GM19397 (cell line): ENCODE measurements at regions not wholly inside any gene's neighbourhood (a gene's known extent, or its start where the extent isn't known, plus 50 kb on each side); places are given as distances from the start of the nearest gene placed in this dataset.
"Not testable (repeated sequence)": the region's sequence is repeated elsewhere in the genome, so short reads cannot be mapped to it uniquely, and the experiment has no call there.

ENCODE experiments used
- ATAC-seq: cut with Tn5 transposase; IDR thresholded peaks from one replicate; pipeline ENCODE4 v1.9.1; 2021; ENCODE audit warnings: mild to moderate bottlenecking, moderate library complexity; ENCODE audit not compliant: unreplicated experiment

DNA sequence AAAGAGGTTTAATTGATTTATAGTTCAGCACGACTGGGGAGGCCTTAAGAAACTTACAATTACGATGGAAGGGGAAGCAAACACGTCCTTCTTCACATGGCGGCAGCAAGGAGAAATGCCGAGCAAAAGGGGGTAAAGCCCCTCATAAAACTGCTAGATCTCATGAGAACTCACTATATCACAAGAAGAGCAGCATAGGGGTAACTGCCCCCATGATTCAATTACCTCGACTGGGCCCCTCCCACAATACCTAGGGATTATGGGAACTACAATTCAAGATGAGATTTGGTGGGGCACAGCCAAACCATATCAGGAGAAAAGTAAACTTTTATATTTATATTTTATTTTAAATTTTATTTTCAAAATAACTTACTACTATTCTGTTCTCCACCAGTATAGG is 272.0 kb downstream of the MYCN start:
- ATAC-seq, result no peak

DNA sequence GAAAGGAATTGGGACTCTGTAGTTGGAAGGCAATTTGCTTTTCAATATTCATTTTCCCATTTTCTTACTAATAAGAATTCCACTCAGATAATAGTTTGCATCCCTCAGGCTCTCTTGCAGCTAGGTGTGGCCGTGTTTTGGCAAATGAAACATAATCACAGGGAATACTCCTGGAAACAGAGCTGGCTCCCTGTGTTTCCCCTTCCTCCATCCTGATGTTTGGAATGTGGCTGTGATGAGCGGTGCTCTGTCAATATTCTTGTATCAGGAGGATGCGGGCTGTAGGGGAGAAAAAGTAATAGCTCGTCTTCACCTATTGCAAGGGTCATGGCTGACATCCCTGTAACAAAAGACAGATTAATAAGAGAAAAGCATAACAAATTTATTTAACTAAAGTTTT is 271.0 kb downstream of the MYCN start:
- no peak for ATAC-seq

DNA sequence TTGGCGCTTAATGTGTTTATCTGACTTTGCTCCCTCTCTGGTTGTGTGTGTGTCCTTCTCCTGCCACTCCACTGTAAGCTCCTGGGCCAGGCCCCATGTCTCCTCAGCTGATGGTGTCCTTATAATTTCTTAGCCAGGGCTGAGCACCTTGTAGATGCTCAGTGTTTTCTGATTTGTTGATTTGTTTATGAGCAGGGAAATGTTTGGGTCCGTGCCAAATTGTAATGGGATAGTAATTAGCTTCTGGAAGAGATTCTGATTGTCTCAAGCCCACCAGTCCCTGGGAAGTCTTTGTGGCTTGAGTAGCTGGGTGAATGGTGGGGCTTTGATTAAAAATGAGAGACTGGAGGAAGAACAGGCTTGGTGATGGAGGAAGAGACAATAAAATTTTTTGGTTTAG is 270.5 kb downstream of the MYCN start:
- ATAC-seq, result no peak

DNA sequence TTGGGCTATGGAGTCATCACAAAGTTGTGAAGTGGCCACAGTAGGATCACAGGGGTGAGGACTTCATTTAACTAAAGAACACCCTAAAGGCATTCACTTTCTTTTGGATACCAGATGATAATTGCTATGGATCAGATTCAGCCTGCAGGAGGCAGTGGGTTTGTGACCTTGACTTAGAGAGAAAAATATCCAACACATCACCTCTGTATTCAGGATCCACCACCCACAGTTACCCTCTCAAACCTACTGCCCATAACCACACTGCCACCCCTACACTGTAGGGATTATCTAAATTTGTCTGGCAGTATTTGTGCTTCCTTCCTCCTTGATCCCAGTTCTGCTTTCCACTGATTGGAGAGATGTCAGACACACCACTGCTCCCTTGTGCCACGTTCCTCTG is 269.4 kb downstream of the MYCN start:
- no peak for ATAC-seq

DNA sequence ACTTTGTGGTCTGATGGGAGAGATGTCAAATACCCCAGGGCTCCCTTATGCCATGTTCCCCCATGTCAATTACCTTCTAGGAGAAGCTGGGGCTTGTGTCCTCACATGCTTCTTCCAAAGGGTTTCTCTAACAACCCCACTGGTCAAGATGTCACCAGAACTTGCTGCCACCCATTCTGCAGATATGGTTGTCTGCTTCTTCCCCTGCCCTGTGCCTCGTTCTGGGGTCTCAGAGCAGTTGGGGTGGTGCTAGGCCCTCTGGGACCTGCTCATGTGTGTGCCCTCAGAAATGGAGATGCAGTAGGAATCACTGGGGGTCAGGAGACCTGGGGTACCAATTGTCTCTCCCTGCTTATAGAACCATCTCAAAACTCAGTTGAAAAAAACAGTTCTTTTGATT is 268.6 kb downstream of the MYCN start:
- ATAC-seq, result no peak

DNA sequence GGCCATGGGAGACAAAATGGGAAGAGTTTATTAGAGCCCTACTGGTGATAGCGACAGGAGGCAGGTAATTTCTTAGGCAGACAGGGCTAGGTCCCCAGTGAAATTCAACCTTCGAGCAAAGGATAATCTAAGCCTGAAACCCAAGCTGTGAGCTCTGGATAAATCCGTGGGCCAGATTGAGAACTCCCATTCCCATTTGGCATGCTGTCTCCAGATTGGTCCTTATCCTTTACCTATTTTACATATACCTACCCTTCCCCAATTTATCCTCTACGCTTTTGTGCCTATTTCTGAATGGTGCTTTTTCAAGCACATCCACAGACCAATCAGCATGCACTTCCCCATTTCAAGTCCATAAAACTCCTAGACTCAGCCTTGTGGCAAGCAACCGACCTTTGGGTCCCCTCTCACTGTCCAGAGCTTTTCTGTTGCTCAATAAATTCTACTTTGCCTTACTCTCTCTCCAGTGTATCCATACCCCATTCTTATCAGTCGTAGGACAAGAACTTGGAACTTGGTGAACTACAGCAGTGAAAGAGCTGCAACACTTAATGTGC is 268.0 kb downstream of the MYCN start:
- ATAC-seq, result no peak

DNA sequence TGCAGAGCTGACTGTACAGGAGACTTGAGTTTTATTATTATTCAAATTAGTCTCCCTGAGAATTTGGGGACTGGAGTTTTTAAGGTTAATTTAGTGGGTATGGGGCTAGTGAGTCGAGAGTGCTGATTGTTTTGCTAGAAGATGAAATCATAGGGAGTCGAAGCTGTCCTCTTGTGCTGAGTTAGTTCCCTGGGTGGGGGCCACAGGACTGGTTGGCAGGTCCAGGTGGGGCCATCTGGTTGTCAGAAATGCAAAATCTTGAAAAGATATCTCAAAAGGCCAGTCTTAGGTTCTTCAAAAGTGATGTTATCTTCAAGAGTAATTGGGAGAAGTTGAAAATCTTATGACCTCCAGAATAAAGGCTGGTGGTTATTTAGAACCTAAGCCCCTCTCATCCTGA is 267.3 kb downstream of the MYCN start:
- ATAC-seq, result no peak

DNA sequence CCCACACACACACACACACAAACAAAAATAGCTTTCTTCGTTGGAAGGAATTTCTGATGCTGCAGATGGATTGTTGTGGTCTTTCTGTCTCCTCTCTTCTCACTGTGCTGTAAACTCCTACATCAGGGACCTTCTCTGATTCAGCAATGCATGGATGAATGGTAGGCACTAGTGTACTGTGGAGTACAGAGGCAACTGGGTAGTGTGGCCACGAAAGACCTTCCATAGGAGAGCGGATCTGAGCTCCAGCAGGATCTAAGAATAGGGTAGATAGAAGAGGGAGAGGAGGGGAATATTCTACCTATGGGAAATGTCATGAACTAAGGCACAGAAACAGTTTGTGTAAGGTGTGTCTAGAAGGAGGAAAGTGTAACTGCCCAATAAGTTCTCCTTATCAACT is 266.8 kb downstream of the MYCN start:
- no peak for ATAC-seq

DNA sequence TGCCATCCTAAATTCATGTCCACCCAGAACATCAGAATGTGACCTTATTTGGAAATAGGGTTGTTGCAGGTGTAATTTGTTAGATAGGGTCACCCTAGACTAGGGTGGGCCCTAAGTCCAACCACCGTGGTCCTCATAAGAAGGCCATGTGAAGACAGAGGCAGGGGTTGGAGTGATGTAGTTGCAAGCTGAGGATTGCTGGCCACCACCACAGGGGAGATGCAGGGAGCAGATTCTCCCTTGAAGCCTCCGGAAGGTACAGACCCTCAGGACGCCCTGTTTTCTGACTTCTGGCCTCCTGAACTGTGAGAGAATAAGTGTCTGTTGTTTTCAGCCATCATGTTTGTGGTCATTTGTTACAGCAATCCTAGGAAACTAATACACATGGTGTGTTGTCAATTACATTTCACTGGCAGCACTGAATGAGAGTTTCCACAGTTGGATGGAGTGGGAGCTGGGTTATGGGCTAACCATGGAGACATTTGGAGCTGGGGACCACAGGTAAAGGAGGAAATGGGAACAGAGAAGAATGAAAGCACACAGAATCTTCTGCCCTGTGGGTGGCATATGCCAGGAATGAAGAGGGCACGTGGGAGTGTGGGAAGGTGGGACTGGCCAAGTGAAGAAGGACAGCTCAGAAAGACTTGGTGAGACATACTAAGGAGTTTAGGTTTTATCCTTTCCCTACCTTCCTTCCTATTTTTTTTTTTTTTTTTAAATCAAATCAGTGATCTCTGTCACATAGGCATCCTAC is 266.0 kb downstream of the MYCN start:
- no peak for ATAC-seq

DNA sequence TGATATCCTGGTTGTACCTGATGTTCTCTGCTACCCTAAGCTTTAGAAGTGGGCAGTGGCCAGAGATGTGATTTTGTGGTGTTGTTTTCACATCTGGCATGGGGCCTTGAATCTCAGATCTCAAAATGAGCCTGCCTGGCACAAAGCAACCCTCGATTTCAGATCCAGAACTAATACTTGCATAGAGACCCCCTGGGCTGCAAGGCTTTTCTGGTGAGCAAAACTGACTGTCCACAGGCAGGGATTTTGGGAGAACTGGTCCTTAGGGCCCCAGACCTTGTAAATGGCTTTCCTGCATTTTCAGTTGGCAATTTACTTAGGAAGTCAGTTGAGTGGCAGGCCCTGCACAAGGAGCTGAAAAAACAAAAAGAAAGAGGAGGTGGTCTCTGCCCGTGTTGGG is 265.3 kb downstream of the MYCN start:
- ATAC-seq, result no peak

DNA sequence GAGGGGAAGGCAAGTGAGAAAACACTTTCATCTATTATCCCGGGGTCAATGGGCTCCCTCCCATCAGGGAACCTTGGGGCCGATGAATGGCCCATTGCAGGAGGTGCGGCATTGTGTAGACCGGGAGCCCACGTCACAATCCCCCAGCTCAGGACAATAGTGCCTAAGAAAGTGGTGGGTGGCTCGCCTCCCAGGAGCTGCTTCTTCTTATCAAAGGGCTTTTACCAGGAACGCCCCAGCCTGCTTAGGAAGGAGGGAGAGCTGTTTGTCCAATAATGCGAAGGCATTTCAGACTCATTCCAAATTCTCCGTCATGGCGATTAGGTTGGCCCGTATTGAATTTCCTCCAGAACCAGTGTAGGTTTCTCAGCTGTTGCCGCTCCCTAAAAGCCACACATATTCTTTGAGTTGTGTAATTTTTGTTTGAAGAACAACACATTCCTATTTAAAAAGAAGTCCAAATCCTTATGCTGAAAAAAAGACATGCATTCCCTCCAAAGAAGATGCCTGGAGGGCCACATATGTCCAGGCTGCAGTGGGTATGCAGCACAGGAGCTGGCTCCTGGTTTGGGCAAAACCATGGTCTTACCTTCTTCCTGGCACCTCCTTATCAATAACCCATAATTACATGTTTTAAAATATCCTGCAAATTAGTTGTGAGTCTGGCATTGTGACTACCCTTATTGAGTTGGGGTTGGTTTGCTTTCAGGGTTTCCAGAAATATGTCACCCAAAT is 264.7 kb downstream of the MYCN start:
- no peak for ATAC-seq

DNA sequence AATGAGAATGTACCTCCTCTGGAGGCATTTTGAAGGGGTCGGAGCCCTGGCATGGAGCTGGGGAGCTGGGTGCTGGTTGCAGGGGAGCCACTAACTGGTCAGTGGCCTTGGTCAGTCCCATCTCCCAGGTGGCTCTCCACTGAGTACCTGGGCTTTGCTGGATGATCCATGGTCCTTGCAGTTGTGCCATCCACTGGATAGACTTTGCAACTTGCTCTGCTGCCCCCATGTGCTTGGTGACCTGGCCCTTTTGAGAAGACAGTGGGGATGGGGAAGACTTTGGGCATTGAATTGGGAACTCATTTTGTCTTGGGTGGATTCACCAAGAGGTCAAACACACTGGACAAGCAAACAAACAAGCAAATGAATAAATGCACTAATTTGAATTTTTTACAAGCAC is 263.9 kb downstream of the MYCN start:
- no peak for ATAC-seq

DNA sequence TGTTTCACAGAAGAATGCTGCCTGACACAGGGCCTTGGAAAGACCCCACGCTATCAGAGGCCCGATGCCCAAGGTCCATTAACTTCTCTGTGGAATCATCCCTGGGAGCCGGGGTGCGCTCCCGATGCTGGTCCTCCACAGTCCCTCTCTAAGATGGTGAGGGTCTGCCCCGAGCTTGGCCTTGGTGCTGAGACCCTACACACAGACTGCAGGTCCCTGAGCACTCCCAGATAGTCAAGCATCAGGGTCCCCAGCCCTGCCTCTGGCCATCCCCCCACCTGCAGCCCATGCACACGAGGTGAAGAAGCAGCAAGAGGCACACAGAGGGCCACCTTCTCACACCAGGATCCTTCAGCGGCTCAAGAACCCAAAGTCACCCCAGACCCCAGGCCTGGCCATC is 263.3 kb downstream of the MYCN start:
- ATAC-seq, result no peak

DNA sequence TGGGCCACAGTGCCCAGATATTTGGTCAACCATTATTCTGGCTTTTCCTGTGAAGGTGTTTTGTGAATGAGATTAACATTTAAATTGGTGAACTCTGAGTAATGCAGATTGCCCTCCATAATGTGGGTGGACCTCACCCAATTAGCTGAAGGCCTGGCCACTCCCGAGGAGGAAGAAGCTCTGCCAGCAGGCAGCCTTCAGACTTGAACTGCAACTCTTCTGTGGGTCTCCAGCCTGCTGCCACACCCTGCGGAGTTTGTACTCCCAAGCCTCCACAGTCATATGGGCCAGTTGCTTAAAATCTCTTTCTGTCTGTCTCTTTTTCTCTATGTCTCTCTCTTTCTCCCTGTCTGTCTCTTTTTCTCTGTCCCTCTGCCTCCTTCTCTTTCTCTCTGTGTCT is 262.7 kb downstream of the MYCN start:
- no peak for ATAC-seq

DNA sequence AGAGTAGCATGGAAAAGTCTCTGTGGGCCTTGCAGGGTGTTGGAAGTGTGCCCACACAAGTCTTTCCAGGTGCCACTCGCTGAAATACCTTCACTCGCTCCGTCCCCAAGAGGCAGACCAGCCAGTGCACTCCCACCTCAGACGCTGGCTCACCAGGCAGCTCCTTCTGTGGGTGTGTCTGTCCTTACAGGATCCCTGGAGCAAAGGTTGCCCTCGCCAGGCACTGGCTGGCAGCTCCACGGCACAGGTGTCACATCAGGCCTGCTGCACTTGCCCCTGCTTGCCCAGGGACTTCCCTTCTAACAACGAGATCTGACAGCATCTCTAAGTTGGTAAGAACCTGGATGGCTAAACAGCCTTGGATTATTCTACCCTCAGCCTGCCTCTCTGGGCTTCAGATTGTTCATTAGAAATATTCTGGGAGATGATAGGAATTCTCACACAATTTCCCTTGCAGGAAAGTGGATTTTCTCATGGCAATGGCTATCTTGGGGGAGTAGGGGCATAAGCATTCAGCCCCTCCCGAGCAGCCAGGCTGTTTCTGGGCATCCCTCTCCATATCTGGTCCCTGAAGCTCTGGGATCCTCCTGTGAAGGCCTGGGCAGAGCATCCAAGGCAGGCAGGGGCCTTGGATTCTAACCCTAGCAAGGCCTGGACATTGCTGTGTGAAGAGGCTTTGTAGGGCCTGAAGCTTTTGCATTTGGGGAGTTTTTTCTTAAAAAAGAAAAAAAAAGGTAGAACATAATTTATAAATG is 262.1 kb downstream of the MYCN start:
- ATAC-seq, result no peak

DNA sequence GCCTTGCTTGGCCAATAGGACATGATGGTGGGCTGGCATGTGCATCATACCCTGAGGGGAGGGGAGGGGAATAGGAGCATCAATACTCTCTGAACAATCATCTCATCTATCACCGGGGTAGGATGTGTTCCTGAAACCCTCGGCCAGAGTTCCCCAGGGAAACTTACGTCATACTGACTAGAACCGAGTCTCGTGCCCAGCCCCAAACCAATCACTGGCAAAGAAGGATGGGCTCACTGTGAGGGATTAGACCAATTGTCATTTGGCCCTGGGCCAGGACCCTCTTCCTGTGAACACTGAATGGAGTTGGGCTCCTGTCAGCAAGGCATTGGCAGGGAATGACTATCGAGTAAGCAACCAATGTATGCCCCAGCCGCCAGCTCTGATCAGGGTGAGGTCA is 261.5 kb downstream of the MYCN start:
- ATAC-seq, result no peak

DNA sequence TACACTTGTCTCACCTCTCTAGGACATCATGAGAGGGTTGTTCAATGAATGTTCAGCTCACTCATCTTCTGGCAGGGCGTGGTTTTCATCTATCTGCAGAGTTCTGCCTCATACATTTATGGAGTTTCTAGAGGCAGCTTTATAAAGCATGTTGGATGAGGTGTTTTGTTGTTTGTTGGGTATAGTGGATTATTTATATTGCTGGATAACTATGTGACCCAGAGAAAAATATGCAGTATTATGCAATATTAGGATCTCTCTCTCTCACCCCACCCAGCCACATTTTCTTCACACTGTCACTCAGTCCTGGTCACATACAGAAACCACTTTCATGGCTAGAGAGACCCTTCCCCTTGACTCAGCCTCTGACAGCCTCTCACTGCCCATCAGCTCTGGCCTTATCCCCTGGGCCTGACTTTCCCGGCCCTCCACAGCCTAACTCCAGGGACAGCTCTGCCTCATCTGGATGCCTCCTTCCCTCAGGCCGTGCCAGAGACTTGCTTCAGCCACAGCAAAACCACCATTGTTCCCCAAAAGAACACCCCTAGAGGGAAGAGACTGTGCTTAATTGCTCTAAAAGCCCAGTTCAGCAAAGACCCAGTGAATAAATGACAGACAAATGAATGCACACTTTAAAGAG is 260.3 kb downstream of the MYCN start:
- no peak for ATAC-seq

DNA sequence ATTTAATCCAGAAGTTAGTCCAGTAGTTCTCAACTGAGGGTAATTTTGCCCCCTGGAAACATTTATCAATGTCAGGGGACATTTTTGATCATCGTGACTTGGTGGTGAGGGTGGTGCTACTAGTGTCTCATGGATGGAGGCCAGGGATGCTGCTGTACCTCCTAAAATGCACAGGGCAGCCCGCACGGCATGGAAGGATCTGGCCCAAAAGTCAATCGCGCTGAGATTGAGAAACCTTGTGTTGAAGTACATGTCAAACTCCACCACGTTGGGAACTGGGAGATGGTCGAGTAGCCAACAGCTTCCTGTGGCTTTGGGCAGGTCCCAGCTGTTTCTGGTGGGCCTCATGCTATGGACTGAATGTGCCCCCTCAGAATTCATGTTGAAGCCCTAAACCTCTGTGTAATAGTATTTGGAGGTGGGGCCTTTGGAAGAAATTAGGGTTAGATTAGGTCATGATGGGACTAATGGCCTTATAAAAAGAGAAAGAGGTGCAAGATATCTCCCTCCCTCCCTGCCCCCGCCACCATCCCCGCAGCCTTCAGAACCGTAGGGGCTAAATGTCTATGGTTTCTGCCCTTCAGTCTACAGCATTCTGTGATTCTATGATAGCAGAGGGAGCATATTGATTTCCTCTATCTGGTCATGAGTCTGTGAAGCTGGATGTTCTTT is 259.7 kb downstream of the MYCN start:
- ATAC-seq, result no peak

DNA sequence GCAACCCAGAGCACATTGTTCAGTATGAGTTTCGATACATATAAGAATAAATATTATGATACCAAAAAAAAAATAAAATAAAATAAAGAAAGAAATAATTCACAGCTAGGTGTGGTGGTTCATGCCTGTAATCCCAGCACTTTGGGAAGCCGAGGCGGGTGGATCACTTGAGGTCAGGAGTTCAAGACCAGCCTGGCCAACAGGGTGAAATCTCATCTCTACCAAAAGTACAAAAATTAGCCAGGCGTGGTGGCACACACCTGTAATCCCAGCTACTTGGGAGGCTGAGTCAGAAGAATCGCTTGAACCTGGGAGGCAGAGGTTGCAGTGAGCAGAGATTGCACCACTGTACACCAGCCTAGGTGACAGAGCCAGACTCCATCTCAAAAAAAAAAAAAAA is 258.9 kb downstream of the MYCN start:
- ATAC-seq, result not testable (repeated sequence)

DNA sequence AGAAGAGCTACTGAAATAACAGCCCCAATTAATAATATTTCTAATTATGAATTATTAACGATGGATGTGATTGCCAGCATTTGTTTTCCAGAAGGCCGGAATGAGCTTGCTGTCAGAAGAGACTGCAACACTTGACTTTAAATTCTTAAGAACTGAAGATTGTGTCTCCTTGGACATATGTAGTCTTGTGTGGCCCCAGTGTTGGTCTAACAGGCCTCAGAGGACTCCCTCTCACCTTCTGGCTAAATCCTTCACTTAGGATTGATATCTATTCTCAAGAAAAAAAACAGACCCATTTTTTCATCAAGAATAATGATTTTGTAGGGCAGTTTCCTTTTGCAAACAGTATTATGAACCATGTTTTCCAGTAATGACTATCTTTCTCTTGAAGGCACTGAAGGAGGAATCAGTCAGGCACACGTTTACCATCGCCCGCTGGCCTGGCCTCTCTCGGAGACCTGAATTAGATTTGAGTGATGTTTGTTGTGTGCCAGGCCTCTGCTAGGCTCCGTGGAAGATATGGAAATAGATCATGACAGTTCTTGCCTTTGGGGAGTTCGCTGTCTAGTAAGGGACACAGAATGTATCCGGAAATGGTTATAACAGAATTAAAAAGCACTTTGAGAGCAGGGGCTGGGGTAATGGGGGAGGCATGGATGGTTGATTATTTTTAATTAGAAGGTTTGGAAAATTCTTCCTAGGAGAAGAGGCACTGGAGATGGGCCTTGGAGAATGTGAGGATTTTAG is 258.0 kb downstream of the MYCN start:
- no peak for ATAC-seq
